ENCODE measurements at regions not wholly inside any gene's neighbourhood (a gene's known extent, or its start where the extent isn't known, plus 50 kb on each side); places are given as distances from the start of the nearest gene placed in this dataset.

- TF ChIP-seq POLR2AphosphoS2 (conservative IDR thresholded peaks at IDR 0.05; ENCODE audit: low read length): no peak
- no peak for TF ChIP-seq CTCF (IDR thresholded peaks at IDR 0.05)
- TF ChIP-seq POLR2A (IDR thresholded peaks at IDR 0.05; ENCODE audit: low read length): no peak
- no peak for TF ChIP-seq E2F6 (IDR thresholded peaks at IDR 0.05; ENCODE audit: borderline replicate concordance, low read depth)
- no peak for TF ChIP-seq MYC (IDR thresholded peaks at IDR 0.05; ENCODE audit: borderline replicate concordance, low read length)
- TF ChIP-seq CEBPB (IDR thresholded peaks at IDR 0.05): no peak
- no peak for TF ChIP-seq SREBF2 (IDR thresholded peaks at IDR 0.05)
- no peak for TF ChIP-seq RNF2 (IDR thresholded peaks at IDR 0.05; ENCODE audit: borderline replicate concordance, low read depth)
- TF ChIP-seq RAD21 (conservative IDR thresholded peaks at IDR 0.05 in 1 of 2, IDR thresholded peaks at IDR 0.05 in 1 of 2): no peak
- no peak for TF ChIP-seq HES2 (IDR thresholded peaks at IDR 0.05)
- TF ChIP-seq MAX (IDR thresholded peaks at IDR 0.05): no peak
- no peak for TF ChIP-seq KDM1A (IDR thresholded peaks at IDR 0.05; ENCODE audit: low read depth)
- no peak for TF ChIP-seq JUN (IDR thresholded peaks at IDR 0.05)
Observed at GRCh38 chr15:26143221-26143620, 280.1 kb upstream of the ATP10A start.

Data from A549 (cell line).